A673 (cell line): ENCODE measurements at regions not wholly inside any gene's neighbourhood (a gene's known extent, or its start where the extent isn't known, plus 50 kb on each side); places are given as distances from the start of the nearest gene placed in this dataset.
A peak's percentile ranks its signal among the peaks of the same experiment; 100 is the strongest.

Experiments
- BruUV-seq: library from RNA; stranded (reverse); fragments of 400-500 nt; replicated peaks from 2 replicates; lab custom pipeline; 2021; lab: Mats Ljungman, UMichigan
- CTCF ChIA-PET: fragments of 300-600 bp; sonication (Branson Sonifier 250); formaldehyde crosslinking; loops from one replicate; lab custom pipeline; 2022; ENCODE audit warnings: antibody characterized with exemption; lab: Charles Lee
- POLR2A ChIA-PET: fragments of 300-600 bp; sonication (Branson Sonifier 250); formaldehyde crosslinking; loops from one replicate; lab custom pipeline; 2022; ENCODE audit warnings: antibody characterized with exemption; ENCODE audit not compliant: low non-redundant PET; lab: Charles Lee
- DNase-seq: peaks from one replicate; pipeline ENCODE4 v3.0.0-alpha.2; 2015; ENCODE audit warnings: low spot score
- H3K27ac ChIP-seq: fragments of 200-600 bp; sonication (generic); 2 replicates; pipeline ENCODE4 v1.5.1; 2016; ENCODE audit warnings: mixed run types, low read depth, mild to moderate bottlenecking, mixed read lengths, antibody characterized with exemption, low read length; ENCODE audit not compliant: poor library complexity, severe bottlenecking
- H3K27me3 ChIP-seq: fragments of 200-600 bp; sonication (generic); replicated peaks from 2 replicates; pipeline ENCODE4 v1.6.1; 2017; ENCODE audit warnings: mixed run types, low read depth, mild to moderate bottlenecking, mixed read lengths, antibody characterized with exemption, low read length; ENCODE audit not compliant: insufficient read depth, poor library complexity
- H3K36me3 ChIP-seq: fragments of 200-600 bp; sonication (generic); 2 replicates; pipeline ENCODE4 v1.6.1; 2016; ENCODE audit warnings: mixed run types, mild to moderate bottlenecking, mixed read lengths, antibody characterized with exemption, low read length; ENCODE audit not compliant: insufficient read depth, poor library complexity, severe bottlenecking
- H3K4me1 ChIP-seq: fragments of 200-600 bp; sonication (generic); 2 replicates; pipeline ENCODE4 v1.6.1; 2017; ENCODE audit warnings: mixed run types, mild to moderate bottlenecking, mixed read lengths, antibody characterized with exemption, low read length; ENCODE audit not compliant: insufficient read depth, poor library complexity, severe bottlenecking
- H3K4me3 ChIP-seq: fragments of 200-600 bp; sonication (generic); 2 replicates; pipeline ENCODE4 v1.5.1; 2016; ENCODE audit warnings: low read depth, mixed run types, mild to moderate bottlenecking, mixed read lengths, low read length; ENCODE audit not compliant: poor library complexity, severe bottlenecking
- H3K9me3 ChIP-seq: fragments of 200-600 bp; sonication (generic); 2 replicates; pipeline ENCODE4 v1.6.1; 2016; ENCODE audit warnings: mixed run types, low read depth, mild to moderate bottlenecking, mixed read lengths, antibody characterized with exemption, low read length; ENCODE audit not compliant: poor library complexity, severe bottlenecking
- CTCF ChIP-seq: fragments of 300-800, 200-600 bp; sonication (generic); conservative IDR thresholded peaks from 2 replicates; pipeline ENCODE4 v1.5.1; 2017; ENCODE audit warnings: low read depth, mild to moderate bottlenecking, antibody characterized with exemption, low read length, moderate library complexity, mixed read lengths
- EZH2 ChIP-seq: fragments of 200-600 bp; sonication (generic); IDR thresholded peaks from 2 replicates; pipeline ENCODE4 v1.6.1; 2017; ENCODE audit warnings: borderline replicate concordance, low read depth, mild to moderate bottlenecking, mixed read lengths, antibody characterized with exemption, low read length; ENCODE audit not compliant: poor library complexity, severe bottlenecking
- intact Hi-C: fragments of 100-400 bp; cut with micrococcal nuclease; formaldehyde crosslinking; loops from one replicate; pipeline ENCODE4 v1.10.0; 2022; ENCODE audit not compliant: unreplicated experiment

- ChIA-PET POLR2A (no interaction called here), CTCF (no interaction called here)
- TF ChIP-seq CTCF (no peak), EZH2 (no peak)
- Histone ChIP-seq H3K9me3 (no peaks in the 10 kb centered on the region), H3K4me1 (no peaks in the 10 kb centered on the region), H3K27ac (no peak overlapping the region), H3K36me3 (no peaks in the 10 kb centered on the region), H3K27me3 (no peaks in the 10 kb centered on the region), H3K4me3 (no peak overlapping the region)
- no TSS peak for BruUV-seq
- peak; percentile 4 for DNase-seq
- intact Hi-C loops: no loop called here
Measured at GRCh38 chr2:13650586-13651180, 933.9 kb downstream of the TRIB2 start.

- no peaks in the 10 kb centered on the region for H3K27me3 ChIP-seq
- intact Hi-C loops: no loop called here
- no peaks in the 10 kb centered on the region for H3K9me3 ChIP-seq
- POLR2A ChIA-PET: no interaction called here
- BruUV-seq: no TSS peak
- H3K36me3 ChIP-seq: no peaks in the 10 kb centered on the region
- DNase-seq: no peak
- TF ChIP-seq EZH2 (no peak), CTCF (no peak)
- CTCF ChIA-PET: no interaction called here
- H3K4me3 ChIP-seq: no peak overlapping the region
- no peak overlapping the region for H3K27ac ChIP-seq
- no peaks in the 10 kb centered on the region for H3K4me1 ChIP-seq
Measured at GRCh38 chr2:13651684-13652131, 935.0 kb downstream of the TRIB2 start.

- H3K9me3 ChIP-seq: no peaks in the 10 kb centered on the region
- no peaks in the 10 kb centered on the region for H3K4me1 ChIP-seq
- CTCF ChIA-PET: no interaction called here
- POLR2A ChIA-PET: no interaction called here
- H3K27me3 ChIP-seq: no peaks in the 10 kb centered on the region
- no peak overlapping the region for H3K27ac ChIP-seq
- no peak for DNase-seq
- intact Hi-C loops: no loop called here
- BruUV-seq: no TSS peak
- no peak overlapping the region for H3K4me3 ChIP-seq
- no peaks in the 10 kb centered on the region for H3K36me3 ChIP-seq
- TF ChIP-seq CTCF (no peak), EZH2 (no peak)
Measured at GRCh38 chr2:13652531-13653313, 936.0 kb downstream of the TRIB2 start.
